ENCODE measurements at regions not wholly inside any gene's neighbourhood (a gene's known extent, or its start where the extent isn't known, plus 50 kb on each side); places are given as distances from the start of the nearest gene placed in this dataset.

DNA sequence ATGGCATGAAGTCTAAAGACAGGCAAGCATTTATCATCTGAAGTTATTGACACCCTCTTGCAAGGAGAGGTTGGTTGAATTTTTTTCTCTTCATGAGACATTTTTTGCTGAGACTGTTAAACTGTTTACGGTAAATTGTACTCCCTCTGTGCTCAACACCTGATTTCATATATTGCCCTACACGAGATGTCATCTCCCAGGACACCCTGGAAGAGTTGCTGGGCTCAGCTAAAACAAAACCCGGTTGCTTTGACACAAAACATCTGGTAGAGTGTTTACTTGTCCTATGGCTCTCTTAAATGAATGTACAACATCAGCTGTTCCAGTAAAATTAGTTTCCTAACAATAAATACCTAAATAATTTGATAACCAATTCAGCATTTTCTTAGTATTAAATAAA, 533.8 kb downstream of the SOCS6 start:
- no peak for TF ChIP-seq EZH2 (IDR thresholded peaks at IDR 0.05; ENCODE audit: borderline replicate concordance, low read depth, low read length, severe bottlenecking)
- TF ChIP-seq, protein P1, sequence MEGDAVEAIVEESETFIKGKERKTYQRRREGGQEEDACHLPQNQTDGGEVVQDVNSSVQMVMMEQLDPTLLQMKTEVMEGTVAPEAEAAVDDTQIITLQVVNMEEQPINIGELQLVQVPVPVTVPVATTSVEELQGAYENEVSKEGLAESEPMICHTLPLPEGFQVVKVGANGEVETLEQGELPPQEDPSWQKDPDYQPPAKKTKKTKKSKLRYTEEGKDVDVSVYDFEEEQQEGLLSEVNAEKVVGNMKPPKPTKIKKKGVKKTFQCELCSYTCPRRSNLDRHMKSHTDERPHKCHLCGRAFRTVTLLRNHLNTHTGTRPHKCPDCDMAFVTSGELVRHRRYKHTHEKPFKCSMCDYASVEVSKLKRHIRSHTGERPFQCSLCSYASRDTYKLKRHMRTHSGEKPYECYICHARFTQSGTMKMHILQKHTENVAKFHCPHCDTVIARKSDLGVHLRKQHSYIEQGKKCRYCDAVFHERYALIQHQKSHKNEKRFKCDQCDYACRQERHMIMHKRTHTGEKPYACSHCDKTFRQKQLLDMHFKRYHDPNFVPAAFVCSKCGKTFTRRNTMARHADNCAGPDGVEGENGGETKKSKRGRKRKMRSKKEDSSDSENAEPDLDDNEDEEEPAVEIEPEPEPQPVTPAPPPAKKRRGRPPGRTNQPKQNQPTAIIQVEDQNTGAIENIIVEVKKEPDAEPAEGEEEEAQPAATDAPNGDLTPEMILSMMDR (IDR thresholded peaks at IDR 0.05; ENCODE audit: borderline replicate concordance, extremely low read depth, low read length, poor library complexity, severe bottlenecking) = no peak
